ENCODE measurements at regions not wholly inside any gene's neighbourhood (a gene's known extent, or its start where the extent isn't known, plus 50 kb on each side); places are given as distances from the start of the nearest gene placed in this dataset.

- TF ChIP-seq CTCF (IDR thresholded peaks at IDR 0.05) (no peak), POLR2A (IDR thresholded peaks at IDR 0.05) (no peak)
Measured at GRCh38 chr4:112931001-112931400, 118.5 kb upstream of the ANK2 start.

Data from transverse colon (tissue), 3 donors.